Upper lobe of right lung (tissue), 1 donor: ENCODE measurements at regions not wholly inside any gene's neighbourhood (a gene's known extent, or its start where the extent isn't known, plus 50 kb on each side); places are given as distances from the start of the nearest gene placed in this dataset.

Experiments
- ATAC-seq: fragments of 200-7000 bp; cut with Tn5 transposase; one replicate; pipeline ENCODE4 v1.9.1; 2020; ENCODE audit warnings: mild to moderate bottlenecking, moderate library complexity
- DNase-seq: peaks from one replicate; pipeline ENCODE4 v3.0.0-alpha.2; 2020
- H3K27ac ChIP-seq: fragments of 200-600 bp; one replicate; pipeline ENCODE4 v1.8.0; 2022
- H3K27me3 ChIP-seq: fragments of 200-600 bp; one replicate; pipeline ENCODE4 v1.8.0; 2022; ENCODE audit warnings: mild to moderate bottlenecking
- H3K36me3 ChIP-seq: fragments of 200-600 bp; one replicate; pipeline ENCODE4 v1.8.0; 2022
- H3K4me1 ChIP-seq: fragments of 200-600 bp; one replicate; pipeline ENCODE4 v1.8.0; 2022
- H3K4me3 ChIP-seq: fragments of 200-600 bp; one replicate; pipeline ENCODE4 v1.8.0; 2022; ENCODE audit warnings: mild to moderate bottlenecking
- H3K9me3 ChIP-seq: fragments of 200-600 bp; one replicate; pipeline ENCODE4 v1.8.0; 2022
- intact Hi-C: fragments of 100-400 bp; cut with DNase I; formaldehyde crosslinking; loops from one replicate; pipeline ENCODE4 v1.11.0; 2022
- TF ChIP-seq, protein P1 (sequence below): fragments of 200-600 bp; IDR thresholded peaks from one replicate; pipeline ENCODE4 v1.8.0; 2022; ENCODE audit warnings: antibody characterized with exemption
- donor health status: DM: no; HTN: yes; CAD: no; lungs with severe emphysema.

GRCh38 chr7:25850216-25850615, 301.8 kb upstream of the NFE2L3 start:
- H3K4me1 ChIP-seq, result peaks cover 52% of the 10 kb centered on the region
- H3K27ac ChIP-seq, result peak overlapping the region; percentile 59
- TF ChIP-seq, protein P1, sequence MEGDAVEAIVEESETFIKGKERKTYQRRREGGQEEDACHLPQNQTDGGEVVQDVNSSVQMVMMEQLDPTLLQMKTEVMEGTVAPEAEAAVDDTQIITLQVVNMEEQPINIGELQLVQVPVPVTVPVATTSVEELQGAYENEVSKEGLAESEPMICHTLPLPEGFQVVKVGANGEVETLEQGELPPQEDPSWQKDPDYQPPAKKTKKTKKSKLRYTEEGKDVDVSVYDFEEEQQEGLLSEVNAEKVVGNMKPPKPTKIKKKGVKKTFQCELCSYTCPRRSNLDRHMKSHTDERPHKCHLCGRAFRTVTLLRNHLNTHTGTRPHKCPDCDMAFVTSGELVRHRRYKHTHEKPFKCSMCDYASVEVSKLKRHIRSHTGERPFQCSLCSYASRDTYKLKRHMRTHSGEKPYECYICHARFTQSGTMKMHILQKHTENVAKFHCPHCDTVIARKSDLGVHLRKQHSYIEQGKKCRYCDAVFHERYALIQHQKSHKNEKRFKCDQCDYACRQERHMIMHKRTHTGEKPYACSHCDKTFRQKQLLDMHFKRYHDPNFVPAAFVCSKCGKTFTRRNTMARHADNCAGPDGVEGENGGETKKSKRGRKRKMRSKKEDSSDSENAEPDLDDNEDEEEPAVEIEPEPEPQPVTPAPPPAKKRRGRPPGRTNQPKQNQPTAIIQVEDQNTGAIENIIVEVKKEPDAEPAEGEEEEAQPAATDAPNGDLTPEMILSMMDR, result no peak
- no peak for DNase-seq
- ATAC-seq, result no peak
- peaks cover 59% of the 10 kb centered on the region for H3K27me3 ChIP-seq
- no peaks in the 10 kb centered on the region for H3K9me3 ChIP-seq
- H3K36me3 ChIP-seq, result no peaks in the 10 kb centered on the region
- intact Hi-C loops, result loop anchor here (5.0 kb wide), 1 partner anchor 458 kb away; no protein-coding TSS in a partner anchor
- H3K4me3 ChIP-seq, result no peak overlapping the region

GRCh38 chr7:25850735-25851134, 301.3 kb upstream of the NFE2L3 start:
- DNase-seq, result no peak
- Histone ChIP-seq H3K27ac (no peak overlapping the region), H3K4me1 (peaks cover 50% of the 10 kb centered on the region), H3K27me3 (peaks cover 64% of the 10 kb centered on the region), H3K36me3 (no peaks in the 10 kb centered on the region), H3K4me3 (no peak overlapping the region), H3K9me3 (no peaks in the 10 kb centered on the region)
- TF ChIP-seq, protein P1, result no peak
- intact Hi-C loops, result loop anchor here (5.0 kb wide), 1 partner anchor 458 kb away; no protein-coding TSS in a partner anchor
- ATAC-seq, result no peak

DNA sequence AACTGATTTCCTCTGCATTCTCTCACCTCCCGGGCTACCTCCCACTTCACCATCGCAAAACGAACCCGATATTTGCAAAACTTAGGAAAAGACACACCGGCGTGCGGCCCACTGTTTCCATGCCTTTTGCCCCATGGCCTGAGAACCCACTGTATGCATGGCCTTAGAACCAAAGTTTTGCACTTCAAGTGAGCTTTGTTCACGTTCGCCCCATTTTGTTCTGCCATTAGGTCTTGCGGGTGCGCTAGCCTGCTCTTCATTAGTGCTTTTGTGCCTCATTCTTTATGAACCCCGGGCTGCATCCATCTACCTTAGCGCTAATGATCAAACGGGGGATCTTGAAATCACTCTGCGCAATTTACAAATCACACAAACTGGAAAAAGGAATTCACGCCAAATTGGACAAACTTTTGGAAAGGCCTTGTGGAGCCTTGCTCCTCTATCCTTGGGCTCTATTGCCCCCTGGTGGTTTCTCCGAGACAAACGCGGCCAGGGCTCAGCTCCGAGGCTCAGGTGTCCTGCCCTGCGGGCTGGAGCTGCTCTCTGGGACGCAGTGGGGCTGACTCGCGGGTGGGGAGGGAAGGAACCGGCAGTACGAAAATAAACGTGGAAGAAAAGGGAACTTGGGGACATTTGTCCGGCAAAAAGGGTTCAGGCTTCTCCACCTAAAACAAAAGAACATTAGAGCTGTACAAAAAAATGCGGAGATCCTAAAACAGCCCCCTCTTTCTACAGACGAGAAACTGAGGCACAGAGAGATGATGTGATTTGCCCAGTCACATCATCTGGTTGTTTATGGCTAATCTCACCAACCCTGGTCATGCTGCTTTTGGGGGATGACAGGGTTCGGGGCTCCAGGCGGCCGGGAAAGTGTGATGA, 300.4 kb upstream of the NFE2L3 start:
- DNase-seq, result peak; percentile 86
- Histone ChIP-seq H3K9me3 (no peaks in the 10 kb centered on the region), H3K27me3 (peaks cover 73% of the 10 kb centered on the region)

GRCh38 chr7:25852211-25852938, 299.6 kb upstream of the NFE2L3 start:
- Histone ChIP-seq H3K27me3 (peaks cover 79% of the 10 kb centered on the region), H3K36me3 (no peaks in the 10 kb centered on the region), H3K4me1 (peaks cover 34% of the 10 kb centered on the region), H3K9me3 (no peaks in the 10 kb centered on the region), H3K4me3 (no peak overlapping the region), H3K27ac (peak overlapping the region; percentile 26)
- intact Hi-C loops, result loop anchor here (5.0 kb wide), 1 partner anchor 460 kb away; no protein-coding TSS in a partner anchor
- TF ChIP-seq, protein P1, result no peak
- ATAC-seq (no peak), DNase-seq (no peak)

More for the DNA sequence above, 300.4 kb upstream of the NFE2L3 start:
- ATAC-seq, result peak; percentile 91
- TF ChIP-seq, protein P1, result peak; percentile 83
- Histone ChIP-seq H3K36me3 (no peaks in the 10 kb centered on the region), H3K27ac (peak overlapping the region; percentile 26), H3K4me1 (peaks cover 42% of the 10 kb centered on the region), H3K4me3 (no peak overlapping the region)
- intact Hi-C loops, result loop anchor here (5.0 kb wide), 1 partner anchor 459 kb away; no protein-coding TSS in a partner anchor

DNA sequence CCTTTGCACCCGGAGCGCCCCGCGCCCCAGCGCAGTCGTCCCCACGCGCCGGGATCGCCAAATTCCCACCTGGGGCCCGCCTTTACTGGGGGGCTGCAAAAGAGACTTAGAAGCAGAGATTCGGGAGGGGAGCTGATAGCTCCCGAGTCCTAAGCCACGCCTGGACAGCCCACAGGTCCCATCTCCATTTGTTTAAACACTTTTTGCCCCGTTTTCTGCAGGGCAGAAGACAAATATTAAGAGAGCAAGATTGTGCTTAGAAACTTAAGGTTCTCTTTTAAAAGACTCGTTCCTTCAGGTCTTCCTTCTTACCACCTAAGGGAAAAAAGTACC, 299.1 kb upstream of the NFE2L3 start:
- DNase-seq, result no peak
- no peaks in the 10 kb centered on the region for H3K9me3 ChIP-seq
- no peaks in the 10 kb centered on the region for H3K36me3 ChIP-seq
- TF ChIP-seq, protein P1, result no peak
- intact Hi-C loops, result loop anchor here (5.0 kb wide), 1 partner anchor 461 kb away; no protein-coding TSS in a partner anchor
- H3K4me3 ChIP-seq, result no peak overlapping the region
- H3K4me1 ChIP-seq, result peaks cover 29% of the 10 kb centered on the region
- peaks cover 84% of the 10 kb centered on the region for H3K27me3 ChIP-seq
- H3K27ac ChIP-seq, result no peak overlapping the region
- no peak for ATAC-seq
